MM.1S (cell line): ENCODE measurements at regions not wholly inside any gene's neighbourhood (a gene's known extent, or its start where the extent isn't known, plus 50 kb on each side); places are given as distances from the start of the nearest gene placed in this dataset.

ENCODE experiments used
- CTCF ChIP-seq: fragments of 300-600 bp; sonication (generic); IDR thresholded peaks from 2 replicates; pipeline ENCODE4 v1.5.1; 2016; ENCODE audit warnings: antibody characterized with exemption, low read length, mixed read lengths
- EZH2 ChIP-seq: fragments of 300-600 bp; sonication (generic); optimal IDR thresholded peaks from 2 replicates; pipeline ENCODE3; 2017; ENCODE audit warnings: low read depth, mild to moderate bottlenecking, antibody characterized with exemption, low read length, mixed read lengths

- TF ChIP-seq CTCF (no peak), EZH2 (no peak)
Observed at GRCh38 chr7:41785840-41786239, 83.0 kb upstream of the INHBA start.
